ENCODE measurements at regions not wholly inside any gene's neighbourhood (a gene's known extent, or its start where the extent isn't known, plus 50 kb on each side); places are given as distances from the start of the nearest gene placed in this dataset.

DNA sequence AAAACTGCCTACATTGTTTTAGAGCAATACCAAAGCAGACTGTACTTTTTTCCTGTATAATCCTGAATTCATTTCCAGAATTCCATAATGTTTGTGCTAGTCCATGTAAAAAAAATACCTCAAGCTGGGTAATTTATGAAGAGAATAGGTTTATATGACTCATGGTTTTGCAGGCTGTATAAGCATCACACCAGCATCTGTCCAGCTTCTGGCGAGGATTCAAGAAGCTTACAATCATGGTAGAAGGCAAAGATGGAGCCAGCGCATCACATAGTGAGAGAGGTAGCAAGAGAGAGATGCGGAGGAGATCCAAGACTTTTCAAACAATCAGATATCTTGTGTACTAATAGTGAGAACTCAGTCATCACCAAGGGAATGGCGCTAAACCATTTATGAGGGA, 280.3 kb upstream of the CDH9 start:
- POLR2A ChIA-PET = no interaction called here
- Mint-ChIP-seq H3K36me3 (ENCODE audit: low read depth) (no peaks in the 10 kb centered on the region), H3K4me1 (ENCODE audit: low read depth) (no peaks in the 10 kb centered on the region), H3K27ac (no peak overlapping the region), H3K4me3 (no peak overlapping the region), H3K27me3 (no peaks in the 10 kb centered on the region), H3K9me3 (peaks cover 6% of the 10 kb centered on the region)
- CTCF ChIA-PET = no interaction called here
- TF ChIP-seq, protein P1, sequence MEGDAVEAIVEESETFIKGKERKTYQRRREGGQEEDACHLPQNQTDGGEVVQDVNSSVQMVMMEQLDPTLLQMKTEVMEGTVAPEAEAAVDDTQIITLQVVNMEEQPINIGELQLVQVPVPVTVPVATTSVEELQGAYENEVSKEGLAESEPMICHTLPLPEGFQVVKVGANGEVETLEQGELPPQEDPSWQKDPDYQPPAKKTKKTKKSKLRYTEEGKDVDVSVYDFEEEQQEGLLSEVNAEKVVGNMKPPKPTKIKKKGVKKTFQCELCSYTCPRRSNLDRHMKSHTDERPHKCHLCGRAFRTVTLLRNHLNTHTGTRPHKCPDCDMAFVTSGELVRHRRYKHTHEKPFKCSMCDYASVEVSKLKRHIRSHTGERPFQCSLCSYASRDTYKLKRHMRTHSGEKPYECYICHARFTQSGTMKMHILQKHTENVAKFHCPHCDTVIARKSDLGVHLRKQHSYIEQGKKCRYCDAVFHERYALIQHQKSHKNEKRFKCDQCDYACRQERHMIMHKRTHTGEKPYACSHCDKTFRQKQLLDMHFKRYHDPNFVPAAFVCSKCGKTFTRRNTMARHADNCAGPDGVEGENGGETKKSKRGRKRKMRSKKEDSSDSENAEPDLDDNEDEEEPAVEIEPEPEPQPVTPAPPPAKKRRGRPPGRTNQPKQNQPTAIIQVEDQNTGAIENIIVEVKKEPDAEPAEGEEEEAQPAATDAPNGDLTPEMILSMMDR (IDR thresholded peaks at IDR 0.05) = no peak
- ATAC-seq = no peak
- no peak for DNase-seq
- intact Hi-C loops (cut with micrococcal nuclease) = no loop called here

DNA sequence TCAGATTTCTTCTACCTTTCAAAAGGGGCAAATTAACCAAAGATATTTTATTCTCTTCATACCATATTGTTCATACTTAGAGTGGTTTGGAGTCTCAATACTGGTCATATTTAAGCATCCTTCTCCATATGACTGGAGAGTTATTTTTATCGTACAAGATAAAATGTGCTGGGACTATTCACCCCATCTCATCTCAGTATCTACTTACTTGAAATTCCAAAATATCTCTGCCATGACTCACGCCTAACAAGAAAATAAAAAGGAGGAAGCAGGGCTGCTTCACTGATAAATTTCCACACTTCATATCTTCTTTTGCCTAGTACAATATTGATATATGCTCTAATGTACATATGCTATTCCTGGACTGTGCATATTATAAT, 277.9 kb upstream of the CDH9 start:
- TF ChIP-seq, protein P1 (IDR thresholded peaks at IDR 0.05) = no peak
- H3K4me1 Mint-ChIP-seq (ENCODE audit: low read depth) = no peaks in the 10 kb centered on the region
- no peaks in the 10 kb centered on the region for H3K27me3 Mint-ChIP-seq
- H3K27ac Mint-ChIP-seq = no peak overlapping the region
- ChIA-PET POLR2A (no interaction called here), CTCF (no interaction called here)
- H3K9me3 Mint-ChIP-seq = peaks cover 6% of the 10 kb centered on the region
- no peaks in the 10 kb centered on the region for H3K36me3 Mint-ChIP-seq (ENCODE audit: low read depth)
- H3K4me3 Mint-ChIP-seq = no peak overlapping the region
- ATAC-seq (no peak), DNase-seq (no peak)
- intact Hi-C loops (cut with micrococcal nuclease) = no loop called here

DNA sequence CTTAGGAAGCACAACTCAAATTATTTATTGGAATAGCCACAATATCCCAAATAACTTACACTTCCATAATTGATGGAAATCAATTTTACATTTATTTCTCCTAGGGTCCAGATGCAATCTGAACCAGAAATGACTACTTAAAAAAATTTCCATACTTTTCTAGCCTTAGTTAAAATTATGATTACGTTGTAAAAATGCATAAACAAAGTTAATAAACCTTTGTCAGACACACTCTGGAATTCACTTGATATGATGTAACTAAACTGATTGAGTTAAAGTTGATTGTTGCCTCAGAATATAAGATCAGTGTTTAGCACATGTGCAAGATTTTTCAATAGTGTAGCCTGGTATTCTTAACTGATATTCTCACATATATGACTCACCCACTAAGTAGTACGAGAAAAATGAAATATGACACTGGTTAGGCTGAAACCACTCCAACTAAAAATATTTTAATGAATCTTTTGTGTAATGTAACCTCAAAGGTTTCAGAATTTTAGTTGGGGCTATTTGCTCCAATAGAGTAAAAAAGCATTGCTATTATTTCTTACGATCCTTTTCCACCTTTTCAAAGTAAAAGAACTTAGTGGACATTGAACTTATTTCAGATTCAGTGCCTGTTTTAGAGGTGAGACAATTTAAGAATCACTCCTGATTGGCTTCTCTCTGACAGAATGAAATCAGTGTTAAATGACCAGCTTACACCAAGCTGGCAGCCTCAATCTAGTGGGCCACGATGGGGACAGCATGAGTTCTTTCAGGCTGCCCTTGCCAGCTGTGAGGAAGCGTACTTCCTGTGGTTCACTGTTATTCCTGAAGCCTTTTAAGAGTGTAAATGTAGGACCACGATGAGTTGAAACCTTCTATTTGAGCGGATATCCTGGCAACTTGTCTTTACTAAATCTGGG, 277.2 kb upstream of the CDH9 start:
- no peaks in the 10 kb centered on the region for H3K36me3 Mint-ChIP-seq (ENCODE audit: low read depth)
- POLR2A ChIA-PET = no interaction called here
- ATAC-seq = no peak

DNA sequence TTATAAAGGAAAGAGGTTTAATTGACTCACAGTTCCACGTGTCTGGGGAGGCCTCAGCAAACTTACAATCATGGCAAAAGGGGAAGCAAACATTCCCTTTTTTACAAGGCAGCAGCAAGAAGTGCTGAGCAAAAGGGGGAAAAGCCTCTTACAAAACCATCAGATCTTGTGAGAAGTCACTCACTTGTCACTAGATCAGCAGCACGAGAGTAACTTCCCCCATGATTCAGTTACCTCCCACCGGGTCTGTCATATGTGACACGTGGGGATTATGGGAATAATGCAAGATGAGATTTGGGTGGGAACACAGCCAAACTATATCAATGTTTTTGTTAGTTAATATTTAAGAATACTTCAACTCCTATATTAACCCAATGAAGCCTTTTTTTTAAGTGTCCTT, 275.2 kb upstream of the CDH9 start:
- Mint-ChIP-seq H3K4me3 (no peak overlapping the region), H3K27ac (no peak overlapping the region), H3K27me3 (no peaks in the 10 kb centered on the region), H3K36me3 (ENCODE audit: low read depth) (no peaks in the 10 kb centered on the region), H3K9me3 (peaks cover 2% of the 10 kb centered on the region), H3K4me1 (ENCODE audit: low read depth) (no peaks in the 10 kb centered on the region)
- DNase-seq (no peak), ATAC-seq (no peak)
- ChIA-PET POLR2A (no interaction called here), CTCF (no interaction called here)
- TF ChIP-seq, protein P1 (IDR thresholded peaks at IDR 0.05) = no peak
- intact Hi-C loops (cut with micrococcal nuclease) = no loop called here

More for the DNA sequence above, 277.2 kb upstream of the CDH9 start:
- TF ChIP-seq, protein P1 (IDR thresholded peaks at IDR 0.05) = no peak
- DNase-seq = no peak
- Mint-ChIP-seq H3K9me3 (peaks cover 5% of the 10 kb centered on the region), H3K4me3 (no peak overlapping the region), H3K27me3 (no peaks in the 10 kb centered on the region), H3K27ac (no peak overlapping the region), H3K4me1 (ENCODE audit: low read depth) (no peaks in the 10 kb centered on the region)
- CTCF ChIA-PET = no interaction called here
- intact Hi-C loops (cut with micrococcal nuclease) = no loop called here

DNA sequence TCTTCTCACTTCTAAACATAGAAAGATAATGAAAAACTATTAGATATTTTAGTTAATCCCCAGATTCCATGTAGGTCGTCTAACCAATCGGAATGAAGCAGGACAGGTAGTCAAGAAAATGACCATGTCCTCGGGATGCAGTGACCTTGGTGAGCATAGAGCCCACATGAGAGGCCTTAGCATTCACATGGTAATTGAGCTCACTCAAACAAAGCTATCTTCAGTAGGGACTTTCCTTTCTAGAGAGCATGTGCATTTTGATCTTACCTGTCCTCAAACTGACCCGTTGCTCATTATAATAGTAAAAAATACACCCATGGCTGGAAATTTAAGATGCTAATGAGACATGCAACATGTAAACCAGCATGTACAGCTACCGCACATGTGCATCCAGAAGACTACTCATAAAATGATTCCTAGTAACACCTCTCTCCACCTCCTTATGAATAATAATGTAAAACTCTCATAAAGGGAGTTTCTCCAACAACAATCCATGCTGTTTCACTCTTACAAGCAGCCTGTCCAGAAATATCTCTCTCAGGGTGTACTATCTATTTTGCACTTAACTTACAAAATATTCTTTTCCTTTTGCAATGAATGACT, 274.0 kb upstream of the CDH9 start:
- H3K4me1 Mint-ChIP-seq (ENCODE audit: low read depth) = no peaks in the 10 kb centered on the region
- CTCF ChIA-PET = no interaction called here
- TF ChIP-seq, protein P1 (IDR thresholded peaks at IDR 0.05) = no peak
- H3K4me3 Mint-ChIP-seq = no peak overlapping the region
- ATAC-seq (no peak), DNase-seq (no peak)
- intact Hi-C loops (cut with micrococcal nuclease) = no loop called here
- no peaks in the 10 kb centered on the region for H3K9me3 Mint-ChIP-seq
- H3K27ac Mint-ChIP-seq = no peak overlapping the region
- POLR2A ChIA-PET = no interaction called here
- no peaks in the 10 kb centered on the region for H3K27me3 Mint-ChIP-seq
- H3K36me3 Mint-ChIP-seq (ENCODE audit: low read depth) = no peaks in the 10 kb centered on the region
